Left ventricle myocardium superior (tissue), 1 donor: ENCODE measurements at regions not wholly inside any gene's neighbourhood (a gene's known extent, or its start where the extent isn't known, plus 50 kb on each side); places are given as distances from the start of the nearest gene placed in this dataset.
"Not testable (repeated sequence)": the region's sequence is repeated elsewhere in the genome, so short reads cannot be mapped to it uniquely, and the experiment has no call there.

Experiments
- ATAC-seq: fragments of 200-7000 bp; cut with Tn5 transposase; one replicate; pipeline ENCODE4 v1.9.1; 2020; ENCODE audit warnings: mild to moderate bottlenecking, moderate library complexity
- DNase-seq: peaks from one replicate; pipeline ENCODE4 v3.0.0-alpha.2; 2020
- intact Hi-C: fragments of 100-400 bp; cut with micrococcal nuclease; formaldehyde crosslinking; loops from one replicate; pipeline ENCODE4 v1.11.0; 2022
- donor health status: DM: no; HTN: yes; CAD: no; lungs with severe emphysema.

DNA sequence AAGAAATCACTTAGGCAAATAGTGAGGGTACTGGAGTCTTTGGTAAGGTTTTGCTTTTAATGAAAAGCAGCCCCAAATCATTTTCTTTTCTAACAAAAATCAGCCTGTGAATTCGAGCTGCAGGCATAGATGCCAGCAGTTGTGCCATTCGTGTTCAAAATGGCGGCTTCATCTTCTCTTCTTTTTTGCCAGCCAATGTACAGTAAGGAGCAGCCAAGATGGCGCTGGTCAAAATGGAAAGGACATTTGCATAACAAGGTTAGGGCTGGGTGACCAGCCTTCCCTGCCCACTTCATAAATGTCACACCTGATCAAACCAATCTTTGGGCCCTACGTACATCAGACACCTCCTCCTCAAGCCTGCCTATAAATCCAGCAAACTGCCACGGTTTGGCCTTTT is 100.2 kb upstream of the RGS1 start:
- ATAC-seq (no peak), DNase-seq (no peak)
- intact Hi-C loops = loop anchor here (5.0 kb wide), 2 partner anchors 137 to 542 kb away; no protein-coding TSS in a partner anchor

DNA sequence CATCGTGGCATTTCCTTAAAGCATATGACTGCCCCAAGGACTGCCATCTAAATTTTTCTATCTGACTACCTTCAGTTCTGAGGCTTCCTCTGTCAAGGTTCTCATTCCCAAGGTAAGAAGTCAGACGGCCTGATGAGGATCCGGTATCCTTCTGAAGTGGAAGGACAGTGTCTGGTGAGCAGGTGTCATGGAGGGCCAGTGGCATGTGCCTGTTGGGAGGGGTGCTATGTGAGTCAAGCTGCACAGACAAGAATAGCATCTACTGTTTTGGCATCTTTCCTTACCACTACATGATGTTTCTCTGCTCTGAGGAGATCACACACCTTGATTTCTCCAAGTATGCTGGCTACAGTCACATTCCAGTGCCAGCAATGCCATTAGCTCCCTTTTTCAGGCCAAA is 99.6 kb upstream of the RGS1 start:
- DNase-seq = no peak
- ATAC-seq = peak; percentile 72
- intact Hi-C loops = loop anchor here (5.0 kb wide), 2 partner anchors 136 to 541 kb away; no protein-coding TSS in a partner anchor

DNA sequence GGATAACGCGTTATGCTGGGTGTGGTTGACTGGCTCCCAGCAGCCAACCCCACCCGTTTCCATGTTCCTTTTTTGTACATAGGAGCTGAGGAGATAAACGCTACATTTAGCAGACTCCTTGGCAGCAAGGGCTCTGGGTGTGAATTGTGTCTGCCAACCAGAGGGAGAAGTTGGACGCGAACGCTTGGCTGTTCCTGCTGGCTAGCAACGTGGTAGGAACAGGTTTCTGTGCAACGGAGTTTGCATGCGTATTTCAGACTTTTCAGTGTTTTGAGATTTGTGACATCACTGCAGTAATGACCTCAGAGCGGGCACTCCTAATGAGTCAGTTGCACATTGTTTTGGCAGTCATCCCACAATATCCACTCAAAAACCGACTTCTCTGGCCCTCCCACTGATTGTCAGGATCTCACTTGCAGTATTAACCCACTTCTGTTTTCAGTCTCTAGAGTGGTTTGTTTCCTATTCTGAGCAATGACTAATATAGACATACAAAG is 98.7 kb upstream of the RGS1 start:
- ATAC-seq (peak; percentile 88), DNase-seq (peak; percentile 57)
- intact Hi-C loops = loop anchor here (5.0 kb wide), 2 partner anchors 135 to 540 kb away; no protein-coding TSS in a partner anchor

DNA sequence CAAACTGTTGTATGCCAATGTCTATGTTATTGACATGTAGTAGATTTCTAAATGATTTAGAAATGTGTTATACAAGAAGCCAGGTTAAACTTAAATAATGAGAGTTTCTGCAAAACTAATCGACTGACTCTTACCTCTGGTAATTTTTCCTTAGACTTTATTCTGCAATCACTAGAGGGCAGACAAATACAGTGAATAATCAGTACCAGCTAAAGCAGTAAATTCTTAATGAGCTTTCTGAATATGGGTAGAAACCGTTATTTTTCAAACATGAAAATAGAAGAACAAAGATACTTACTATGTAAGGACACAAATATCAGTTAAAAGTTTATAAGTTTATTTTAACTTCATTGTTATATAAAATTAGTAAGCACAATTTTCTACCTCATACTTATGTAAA is 97.9 kb upstream of the RGS1 start:
- peak; percentile 71 for ATAC-seq
- intact Hi-C loops = loop anchor here (5.0 kb wide), 2 partner anchors 135 to 540 kb away; no protein-coding TSS in a partner anchor
- DNase-seq = no peak

DNA sequence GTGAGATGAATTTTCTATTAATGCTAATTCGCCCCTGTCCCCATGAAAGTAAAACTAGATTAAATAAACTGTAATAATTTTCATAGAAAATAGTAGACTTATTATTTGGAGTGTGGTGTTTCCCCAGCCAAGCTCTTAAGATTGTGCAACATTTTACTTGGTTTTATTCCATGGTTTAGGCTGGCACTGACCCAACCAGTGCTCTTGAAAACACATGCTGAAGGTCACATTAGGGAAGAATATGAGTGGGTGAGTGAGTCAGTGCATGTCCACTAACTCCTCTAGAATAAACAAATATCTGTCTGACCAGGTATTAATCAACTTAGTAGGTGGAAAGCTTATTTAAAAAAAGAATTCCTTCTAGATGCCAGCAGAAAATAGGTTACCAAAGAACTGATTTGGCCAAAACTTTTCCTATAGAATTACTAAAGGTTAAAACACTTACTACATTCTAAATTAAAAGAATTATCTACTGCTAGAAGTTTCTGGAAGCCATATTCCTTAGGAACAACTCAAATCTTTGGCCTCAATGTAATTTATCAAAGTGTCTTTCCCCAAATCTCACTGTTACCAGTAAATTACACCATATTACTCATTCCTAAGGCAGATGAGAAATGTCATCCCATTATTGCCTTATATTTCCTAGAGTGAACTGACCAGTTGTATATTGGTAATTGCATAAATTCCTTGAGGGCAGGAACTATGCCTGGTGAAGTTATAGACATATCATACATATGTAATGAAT is 89.7 kb upstream of the RGS1 start:
- DNase-seq (peak; percentile 48), ATAC-seq (peak; percentile 95)
- intact Hi-C loops = loop anchor here (5.0 kb wide), 1 partner anchor 321 kb away; the partner anchor contains the start of gene RGS2

DNA sequence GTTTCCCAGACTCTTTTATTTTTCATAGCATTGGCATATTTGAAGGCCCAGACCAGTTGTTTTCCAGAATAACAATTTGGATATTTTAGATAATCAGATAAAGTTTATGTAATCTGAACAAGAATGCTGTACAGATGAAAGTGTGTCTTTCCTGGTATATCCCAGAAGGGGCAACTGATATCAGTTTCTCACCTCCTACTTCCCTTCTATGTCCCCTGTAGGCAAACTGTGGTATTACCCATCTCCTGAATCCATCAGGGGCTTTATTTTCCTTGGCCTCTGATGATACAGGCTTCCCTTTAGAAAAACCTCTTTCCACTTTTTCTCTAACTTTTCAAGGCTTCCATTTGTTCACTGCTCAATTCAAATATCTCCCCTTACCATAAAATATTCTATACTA is 87.5 kb upstream of the RGS1 start:
- ATAC-seq (no peak), DNase-seq (no peak)
- intact Hi-C loops = loop anchor here (5.0 kb wide), 1 partner anchor 319 kb away; the partner anchor contains the start of gene RGS2

DNA sequence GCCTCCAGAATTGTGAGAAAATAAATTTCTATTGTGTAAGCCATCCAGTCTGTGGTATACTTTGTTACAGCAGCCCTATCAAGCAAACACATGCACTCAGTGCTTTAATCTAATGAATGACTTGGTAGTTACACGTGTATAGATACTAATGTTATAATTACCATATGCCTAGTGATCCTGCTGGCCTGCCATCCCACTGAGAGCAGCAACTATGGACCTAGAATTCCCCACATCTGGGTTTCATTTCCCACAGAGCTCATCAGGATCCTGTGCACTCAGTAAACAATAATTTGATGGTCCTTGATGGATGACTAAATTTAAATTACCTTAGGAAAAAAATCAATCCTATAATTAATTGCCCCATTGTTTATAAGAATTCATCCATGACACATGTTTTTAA is 86.5 kb upstream of the RGS1 start:
- intact Hi-C loops = loop anchor here (5.0 kb wide), 1 partner anchor 318 kb away; the partner anchor contains the start of gene RGS2
- ATAC-seq = no peak
- DNase-seq = no peak

DNA sequence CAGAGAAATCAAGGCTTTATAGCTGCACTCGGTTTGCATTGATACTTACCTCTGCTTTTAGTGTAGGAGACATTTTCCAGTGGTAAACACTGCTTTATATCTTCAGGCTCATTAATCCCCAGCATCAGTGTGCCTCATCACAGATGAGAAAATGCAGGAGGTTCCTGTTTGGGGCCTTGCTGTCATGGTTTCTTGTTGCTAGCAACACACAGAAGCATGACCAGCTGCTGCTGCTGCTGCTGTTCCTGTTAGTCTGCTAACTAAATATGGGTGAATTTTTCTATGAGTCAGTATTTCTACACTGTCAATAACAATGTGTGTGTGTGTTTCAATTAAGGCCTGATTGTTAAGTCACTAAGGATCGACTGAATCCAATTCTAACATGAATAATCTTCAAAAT is 85.8 kb upstream of the RGS1 start:
- intact Hi-C loops = loop anchor here (5.0 kb wide), 1 partner anchor 318 kb away; the partner anchor contains the start of gene RGS2

DNA sequence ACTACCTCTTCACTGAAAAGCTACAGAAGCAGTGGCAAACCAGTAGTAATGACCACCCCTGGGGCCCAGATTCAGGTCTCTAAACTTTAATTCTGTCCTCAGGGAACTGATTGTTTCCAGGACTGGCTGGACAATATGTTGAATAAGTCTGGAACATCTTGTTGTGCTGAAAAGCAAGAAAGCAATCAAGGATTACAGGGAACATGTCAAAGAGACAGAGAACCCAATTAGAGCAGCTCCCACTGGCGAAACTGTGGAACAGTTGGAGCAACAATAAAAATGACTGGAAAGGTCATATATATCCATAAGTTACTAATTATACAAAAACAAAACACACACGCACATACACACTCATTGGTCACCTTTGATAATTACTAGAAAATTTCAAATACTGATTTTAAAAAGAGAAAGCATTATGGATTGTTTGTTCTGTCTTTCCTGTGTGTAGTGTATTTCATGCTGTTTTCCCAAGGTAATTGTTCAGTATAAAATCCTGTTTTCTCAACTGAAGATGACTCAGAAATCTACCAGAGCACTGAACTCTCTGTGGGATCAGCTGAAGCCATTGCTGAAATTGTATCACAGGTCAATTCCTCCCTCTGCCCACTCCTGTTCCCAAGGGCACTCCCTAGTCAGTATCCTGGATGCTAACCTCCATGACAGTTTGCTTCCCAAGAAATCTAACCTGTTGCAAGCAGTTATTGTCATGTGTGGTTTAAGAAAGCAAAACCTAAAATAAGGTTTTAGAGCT is 83.6 kb upstream of the RGS1 start:
- DNase-seq = no peak
- ATAC-seq = no peak
- intact Hi-C loops = no loop called here

More for the DNA sequence above, 85.8 kb upstream of the RGS1 start:
- ATAC-seq = peak; percentile 89
- DNase-seq = peak; percentile 58

DNA sequence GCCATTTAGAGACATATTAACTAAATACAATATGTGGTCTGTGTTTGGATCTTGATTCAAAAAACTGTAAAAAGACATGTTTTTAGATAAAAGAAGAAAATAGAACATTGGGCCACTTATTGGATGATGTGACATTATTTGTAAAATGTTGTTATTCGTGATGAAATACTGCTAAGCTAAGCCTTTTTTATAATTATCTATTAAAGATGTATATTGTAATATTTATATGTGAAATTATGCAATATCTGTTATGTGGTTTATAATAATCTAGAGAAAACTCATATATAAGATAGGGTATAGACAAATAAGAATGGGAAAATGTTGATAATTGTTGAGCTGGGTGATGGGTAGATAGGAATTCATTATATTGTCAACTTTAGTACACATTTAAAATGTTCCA is 82.0 kb upstream of the RGS1 start:
- no peak for DNase-seq
- intact Hi-C loops = no loop called here
- ATAC-seq = no peak

DNA sequence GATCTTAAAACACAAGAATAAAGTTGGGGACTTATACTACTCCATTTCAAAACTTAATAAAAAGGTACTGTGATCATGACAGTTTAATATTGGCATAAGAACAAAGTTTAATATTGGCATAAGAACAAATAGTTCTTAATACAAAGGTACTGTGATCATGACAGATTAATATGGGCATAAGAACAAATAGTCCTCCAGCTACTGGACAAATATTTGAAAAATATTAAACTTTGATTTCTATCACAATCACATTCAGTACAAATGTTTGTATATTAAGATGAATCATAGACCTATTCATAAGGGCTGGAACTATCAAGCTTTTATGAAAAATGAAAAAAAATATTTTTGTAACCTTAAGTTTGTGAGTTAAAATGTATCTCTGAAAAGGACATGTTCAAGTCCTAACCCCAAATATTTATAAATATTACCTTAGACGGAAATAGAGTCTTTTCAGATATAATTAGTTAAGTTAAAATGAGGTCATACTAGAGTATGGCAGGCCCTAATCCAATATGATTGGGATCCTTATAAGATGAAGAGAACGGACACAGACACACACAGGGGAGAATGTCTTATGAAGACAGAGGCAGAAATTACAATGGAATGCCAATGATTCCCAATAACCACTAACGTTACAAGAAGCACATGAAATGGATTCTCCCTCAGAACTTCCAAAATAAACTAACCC is 79.1 kb upstream of the RGS1 start:
- ATAC-seq (no peak), DNase-seq (no peak)
- intact Hi-C loops = no loop called here

DNA sequence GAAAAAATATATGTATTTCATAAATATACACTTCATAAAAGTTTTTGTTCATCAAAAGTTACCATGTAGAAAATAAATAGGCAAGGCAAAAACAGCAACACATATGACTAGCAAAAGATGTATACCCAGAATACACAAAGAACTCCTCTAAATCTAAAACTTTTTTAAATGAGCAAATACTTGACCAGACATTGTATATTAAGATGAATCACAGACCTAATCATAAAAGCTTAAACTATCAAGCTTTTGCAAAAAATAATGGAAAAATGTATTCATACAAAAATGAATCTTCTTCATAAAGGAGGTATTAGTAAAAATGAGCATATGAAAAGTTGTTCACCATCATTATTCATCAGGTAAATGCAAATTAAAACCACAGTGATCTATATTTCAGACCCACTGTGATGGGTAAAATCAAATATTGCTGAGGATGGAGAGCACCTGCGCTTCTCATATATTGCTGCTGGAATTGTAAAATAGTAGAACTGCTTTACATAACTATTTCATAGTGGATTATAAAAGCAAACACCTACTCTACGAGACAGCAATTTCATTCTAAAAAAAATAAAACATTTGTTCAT is 78.3 kb upstream of the RGS1 start:
- intact Hi-C loops = no loop called here
- DNase-seq (no peak), ATAC-seq (no peak)

DNA sequence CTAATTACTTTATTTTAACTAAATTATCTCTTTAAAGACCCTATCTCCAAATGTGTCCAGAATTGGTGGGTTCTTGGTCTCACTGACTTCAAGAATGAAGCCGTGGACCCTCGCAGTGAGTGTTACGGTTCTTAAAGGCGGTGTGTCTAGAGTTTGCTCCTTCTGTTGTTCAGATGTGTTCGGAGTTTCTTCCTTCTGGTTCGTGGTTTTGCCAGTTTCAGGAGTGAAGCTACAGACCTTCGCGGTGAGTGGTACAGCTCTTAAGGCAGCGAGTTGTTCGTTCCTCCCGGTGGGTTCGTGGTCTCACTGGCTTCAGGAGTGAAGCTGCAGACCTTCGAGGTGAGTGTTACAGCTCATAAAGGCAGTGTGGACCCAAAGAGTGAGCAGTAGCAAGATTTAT is 77.5 kb upstream of the RGS1 start:
- ATAC-seq, DNase-seq, intact Hi-C loops: not testable (repeated sequence)

DNA sequence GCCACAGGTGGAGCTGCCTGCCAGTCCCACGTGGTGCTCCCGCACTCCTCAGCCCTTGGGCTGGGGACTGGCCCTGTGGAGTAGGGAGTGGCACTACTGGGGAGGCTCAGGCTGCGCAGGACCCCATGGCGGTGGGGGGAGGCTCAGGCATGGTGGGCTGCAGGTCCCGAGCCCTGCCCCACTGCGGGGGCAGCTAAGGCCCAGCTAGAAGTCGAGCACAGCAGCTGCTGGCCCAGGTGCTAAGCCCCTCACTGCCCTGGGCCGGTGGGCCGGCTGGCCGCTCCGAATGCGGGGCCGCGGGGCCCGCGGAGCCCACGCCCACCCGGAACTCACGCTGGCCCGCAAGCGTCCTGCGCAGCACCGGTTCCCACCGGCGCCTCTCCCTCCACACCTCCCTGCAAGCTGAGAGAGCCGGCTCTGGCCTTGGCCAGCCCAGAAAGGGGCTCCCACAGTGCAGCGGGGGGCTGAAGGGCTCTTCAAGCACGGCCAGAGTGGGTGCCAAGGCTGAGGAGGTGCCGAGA is 76.5 kb upstream of the RGS1 start:
- ATAC-seq, DNase-seq, intact Hi-C loops: not testable (repeated sequence)

DNA sequence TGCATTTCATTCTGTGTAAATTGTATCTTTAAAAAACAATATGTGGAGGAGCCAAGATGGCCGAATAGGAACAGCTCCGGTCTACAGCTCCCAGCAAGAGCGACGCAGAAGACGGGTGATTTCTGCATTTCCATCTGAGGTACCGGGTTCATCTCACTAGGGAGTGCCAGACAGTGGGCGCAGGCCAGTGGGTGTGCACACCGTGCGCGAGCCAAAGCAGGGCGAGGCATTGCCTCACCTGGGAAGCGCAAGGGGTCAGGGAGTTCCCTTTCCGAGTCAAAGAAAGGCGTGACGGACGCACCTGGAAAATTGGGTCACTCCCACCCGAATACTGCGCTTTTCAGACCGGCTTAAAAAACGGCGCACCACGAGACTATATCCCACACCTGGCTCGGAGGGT is 75.0 kb upstream of the RGS1 start:
- DNase-seq, intact Hi-C loops, ATAC-seq: not testable (repeated sequence)

DNA sequence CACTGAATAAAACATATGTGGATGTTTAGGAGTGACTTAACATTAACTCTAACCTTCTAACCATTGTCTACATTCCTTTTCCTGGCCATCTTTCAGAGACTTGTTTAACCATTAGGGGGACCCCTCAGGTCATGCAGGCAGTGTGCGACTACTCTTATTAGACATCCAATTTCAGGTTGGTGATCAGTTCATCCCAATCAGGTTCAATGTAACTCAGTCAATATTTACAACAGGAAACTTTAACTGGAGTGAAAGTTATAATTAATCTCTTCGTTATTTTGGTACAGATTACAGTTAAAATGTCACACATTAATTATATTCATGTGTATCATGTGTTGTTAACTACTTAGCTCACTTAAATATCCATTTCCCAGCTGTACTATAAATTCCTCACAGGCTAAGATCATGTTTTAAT is 68.8 kb upstream of the RGS1 start:
- DNase-seq (no peak), ATAC-seq (no peak)
- intact Hi-C loops = no loop called here

DNA sequence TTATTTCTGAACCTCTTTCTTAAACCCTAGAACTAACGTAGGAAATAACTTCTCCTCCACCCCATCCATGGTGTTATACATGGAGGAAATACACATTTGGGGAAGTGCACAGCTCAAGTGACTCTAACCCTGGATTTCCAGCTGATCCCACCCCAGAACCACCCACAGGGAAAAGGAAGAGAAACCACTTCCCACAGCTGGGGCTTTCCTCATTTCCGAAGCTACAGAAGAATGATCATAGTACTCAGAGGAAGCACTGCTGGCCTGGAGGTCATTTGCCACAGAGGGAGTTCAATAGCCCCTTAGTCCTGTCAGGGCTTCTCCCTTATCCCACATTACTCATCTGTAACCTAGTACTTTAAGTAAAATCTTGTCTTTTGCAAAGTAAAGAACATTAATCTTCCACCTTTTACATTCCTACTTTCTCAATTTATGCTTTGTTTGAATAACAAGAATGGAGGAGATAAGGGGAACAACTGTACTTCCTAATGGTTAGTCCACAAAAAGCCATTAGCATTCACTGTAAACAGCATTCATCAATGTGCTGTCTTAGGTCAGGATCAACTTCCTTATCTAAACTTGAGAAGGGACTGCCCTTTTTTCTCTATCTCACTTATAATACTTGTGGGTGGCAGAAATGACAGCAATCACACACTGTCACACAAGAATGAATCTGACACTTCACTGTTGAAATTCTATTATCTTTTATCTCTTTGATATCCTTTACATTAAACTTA is 63.0 kb upstream of the RGS1 start:
- intact Hi-C loops = no loop called here
- DNase-seq (no peak), ATAC-seq (peak; percentile 66)

DNA sequence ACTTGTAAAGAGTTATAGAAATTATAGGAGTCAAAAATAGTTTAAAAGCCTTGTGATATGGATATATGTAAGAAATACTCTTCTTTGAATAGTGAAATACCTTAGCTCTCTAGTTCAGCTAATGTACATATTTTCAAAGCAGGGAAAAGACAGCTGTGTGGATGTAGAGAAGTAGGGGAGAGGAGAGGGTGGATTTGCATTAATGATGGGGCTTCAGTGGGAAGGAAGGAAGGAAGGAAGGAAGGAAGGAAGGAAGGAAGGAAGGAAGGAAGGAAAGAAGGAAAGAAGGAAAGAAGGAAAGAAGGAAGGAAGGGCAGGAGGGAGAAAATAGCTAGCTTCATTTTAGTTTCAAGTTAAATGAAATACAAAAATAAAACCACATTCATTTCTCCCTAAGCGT is 62.4 kb upstream of the RGS1 start:
- intact Hi-C loops = no loop called here
- no peak for ATAC-seq
- DNase-seq = no peak
